Gastrocnemius medialis (tissue), 4 donors: ENCODE measurements at regions not wholly inside any gene's neighbourhood (a gene's known extent, or its start where the extent isn't known, plus 50 kb on each side); places are given as distances from the start of the nearest gene placed in this dataset.

Source experiments
- CTCF ChIP-seq, 5 experiments: fragments of 450-650 bp in 3 of 5; fragments of 200-600 bp in 2 of 5; sonication (generic) in 2 of 5; IDR thresholded peaks in 4 of 5; conservative IDR thresholded peaks in 1 of 5; 1 replicate in 4 of 5; 2 replicates in 1 of 5; pipeline ENCODE4 v1.5.1; 2016 to 2019; ENCODE audit warnings: antibody characterized with exemption in 5 of 5, mild to moderate bottlenecking in 3 of 5, moderate library complexity in 3 of 5
- POLR2A ChIP-seq, 2 donors: fragments of 450-650 bp; IDR thresholded peaks; one replicate each; pipeline ENCODE4 v1.6.1; 2017; ENCODE audit warnings: antibody characterized with exemption in 2 of 2, mild to moderate bottlenecking in 2 of 2, moderate library complexity in 2 of 2

DNA sequence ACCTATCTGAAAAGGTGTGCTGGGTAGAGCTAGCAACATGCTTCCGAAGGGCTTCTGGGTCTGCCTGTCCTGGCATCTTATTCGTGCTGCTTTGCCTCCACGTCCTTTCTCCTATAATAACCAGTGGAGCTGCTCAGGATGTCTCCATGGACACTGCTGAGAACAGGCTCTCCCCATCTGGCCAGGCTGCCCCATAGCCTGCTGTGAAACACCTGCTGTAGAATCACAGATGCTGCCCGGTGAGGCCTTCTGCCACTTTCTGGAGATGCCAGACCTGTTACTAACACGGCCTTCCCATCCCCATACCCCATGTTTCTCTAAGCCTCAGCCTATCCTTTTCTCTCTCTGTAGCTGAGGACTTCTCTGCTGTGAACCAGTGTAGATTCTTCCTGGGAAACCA, 120.5 kb downstream of the IER5 start:
- TF ChIP-seq CTCF (IDR thresholded peaks at IDR 0.05 in 4 of 5, conservative IDR thresholded peaks at IDR 0.05 in 1 of 5) (no peak), POLR2A (IDR thresholded peaks at IDR 0.05) (no peak)
